ENCODE measurements at regions not wholly inside any gene's neighbourhood (a gene's known extent, or its start where the extent isn't known, plus 50 kb on each side); places are given as distances from the start of the nearest gene placed in this dataset.
"Not testable (repeated sequence)": the region's sequence is repeated elsewhere in the genome, so short reads cannot be mapped to it uniquely, and the experiment has no call there.

DNA sequence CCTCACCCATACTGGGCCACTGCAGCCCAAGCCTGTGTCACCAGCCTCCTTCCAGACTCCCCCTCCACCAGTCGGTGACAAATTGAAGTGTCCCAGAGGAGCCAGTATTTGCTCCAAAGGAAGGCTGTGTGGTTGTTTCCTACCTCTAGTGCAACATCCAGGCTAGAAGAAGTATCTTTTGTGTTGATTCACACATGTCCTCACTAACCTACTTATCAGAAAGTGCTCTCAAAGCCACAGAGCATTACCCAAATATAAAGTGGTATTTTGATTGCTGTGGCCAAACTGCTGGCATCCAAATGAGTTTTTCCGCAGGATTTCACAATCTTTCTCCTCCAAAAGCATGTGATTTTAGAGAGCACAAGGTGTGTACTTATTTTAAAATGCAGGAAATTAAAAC lies 134.8 kb downstream of the CUL2 start:
- Histone ChIP-seq H3K4me3 (ENCODE audit: low read depth in 2 of 2, low read length in 2 of 2) (no peak overlapping the region), H3K27ac (ENCODE audit: low read length) (no peak overlapping the region), H3K4me1 (ENCODE audit: control insufficient read depth, insufficient read depth, low read length) (no peaks in the 10 kb centered on the region), H3K27me3 (ENCODE audit: control insufficient read depth, insufficient read depth, low read length) (no peaks in the 10 kb centered on the region), H3K9me3 (ENCODE audit: control insufficient read depth, insufficient read depth, low read depth, low read length) (no peaks in the 10 kb centered on the region), H3K36me3 (ENCODE audit: control insufficient read depth, insufficient read depth, low read length) (no peaks in the 10 kb centered on the region)
- no peak for DNase-seq (ENCODE audit: low read depth, low spot score)
- intact Hi-C loops (cut with micrococcal nuclease; ENCODE audit: unreplicated experiment) (loop anchor here (10.0 kb wide), 1 partner anchor 291 kb away; no protein-coding TSS in a partner anchor), in situ Hi-C loops (cut with HindIII; ENCODE audit: low pct_unique_long_range_greater_than_20kb, low sequenced_read_pairs) (no loop called here)
- TF ChIP-seq TCF7L2 (IDR thresholded peaks at IDR 0.05; ENCODE audit: low read depth, low read length) (no peak), SIN3A (IDR thresholded peaks at IDR 0.05; ENCODE audit: borderline replicate concordance, insufficient read depth, low read depth, low read length) (no peak), POLR2AphosphoS5 (IDR thresholded peaks at IDR 0.05; ENCODE audit: low read depth, low read length) (no peak)
- TF ChIP-seq, protein P1, sequence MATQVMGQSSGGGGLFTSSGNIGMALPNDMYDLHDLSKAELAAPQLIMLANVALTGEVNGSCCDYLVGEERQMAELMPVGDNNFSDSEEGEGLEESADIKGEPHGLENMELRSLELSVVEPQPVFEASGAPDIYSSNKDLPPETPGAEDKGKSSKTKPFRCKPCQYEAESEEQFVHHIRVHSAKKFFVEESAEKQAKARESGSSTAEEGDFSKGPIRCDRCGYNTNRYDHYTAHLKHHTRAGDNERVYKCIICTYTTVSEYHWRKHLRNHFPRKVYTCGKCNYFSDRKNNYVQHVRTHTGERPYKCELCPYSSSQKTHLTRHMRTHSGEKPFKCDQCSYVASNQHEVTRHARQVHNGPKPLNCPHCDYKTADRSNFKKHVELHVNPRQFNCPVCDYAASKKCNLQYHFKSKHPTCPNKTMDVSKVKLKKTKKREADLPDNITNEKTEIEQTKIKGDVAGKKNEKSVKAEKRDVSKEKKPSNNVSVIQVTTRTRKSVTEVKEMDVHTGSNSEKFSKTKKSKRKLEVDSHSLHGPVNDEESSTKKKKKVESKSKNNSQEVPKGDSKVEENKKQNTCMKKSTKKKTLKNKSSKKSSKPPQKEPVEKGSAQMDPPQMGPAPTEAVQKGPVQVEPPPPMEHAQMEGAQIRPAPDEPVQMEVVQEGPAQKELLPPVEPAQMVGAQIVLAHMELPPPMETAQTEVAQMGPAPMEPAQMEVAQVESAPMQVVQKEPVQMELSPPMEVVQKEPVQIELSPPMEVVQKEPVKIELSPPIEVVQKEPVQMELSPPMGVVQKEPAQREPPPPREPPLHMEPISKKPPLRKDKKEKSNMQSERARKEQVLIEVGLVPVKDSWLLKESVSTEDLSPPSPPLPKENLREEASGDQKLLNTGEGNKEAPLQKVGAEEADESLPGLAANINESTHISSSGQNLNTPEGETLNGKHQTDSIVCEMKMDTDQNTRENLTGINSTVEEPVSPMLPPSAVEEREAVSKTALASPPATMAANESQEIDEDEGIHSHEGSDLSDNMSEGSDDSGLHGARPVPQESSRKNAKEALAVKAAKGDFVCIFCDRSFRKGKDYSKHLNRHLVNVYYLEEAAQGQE (IDR thresholded peaks at IDR 0.05; ENCODE audit: insufficient read depth in 1 of 2, low read depth in 2 of 2, low read length in 1 of 2): no peak
- TF ChIP-seq, protein P2, sequence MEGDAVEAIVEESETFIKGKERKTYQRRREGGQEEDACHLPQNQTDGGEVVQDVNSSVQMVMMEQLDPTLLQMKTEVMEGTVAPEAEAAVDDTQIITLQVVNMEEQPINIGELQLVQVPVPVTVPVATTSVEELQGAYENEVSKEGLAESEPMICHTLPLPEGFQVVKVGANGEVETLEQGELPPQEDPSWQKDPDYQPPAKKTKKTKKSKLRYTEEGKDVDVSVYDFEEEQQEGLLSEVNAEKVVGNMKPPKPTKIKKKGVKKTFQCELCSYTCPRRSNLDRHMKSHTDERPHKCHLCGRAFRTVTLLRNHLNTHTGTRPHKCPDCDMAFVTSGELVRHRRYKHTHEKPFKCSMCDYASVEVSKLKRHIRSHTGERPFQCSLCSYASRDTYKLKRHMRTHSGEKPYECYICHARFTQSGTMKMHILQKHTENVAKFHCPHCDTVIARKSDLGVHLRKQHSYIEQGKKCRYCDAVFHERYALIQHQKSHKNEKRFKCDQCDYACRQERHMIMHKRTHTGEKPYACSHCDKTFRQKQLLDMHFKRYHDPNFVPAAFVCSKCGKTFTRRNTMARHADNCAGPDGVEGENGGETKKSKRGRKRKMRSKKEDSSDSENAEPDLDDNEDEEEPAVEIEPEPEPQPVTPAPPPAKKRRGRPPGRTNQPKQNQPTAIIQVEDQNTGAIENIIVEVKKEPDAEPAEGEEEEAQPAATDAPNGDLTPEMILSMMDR (IDR thresholded peaks at IDR 0.05): no peak
- BruUV-seq (replicated peaks): no TSS peak
- POLR2A ChIA-PET: no interaction called here
- no peak for ATAC-seq
- CTCF ChIA-PET: no interaction called here

DNA sequence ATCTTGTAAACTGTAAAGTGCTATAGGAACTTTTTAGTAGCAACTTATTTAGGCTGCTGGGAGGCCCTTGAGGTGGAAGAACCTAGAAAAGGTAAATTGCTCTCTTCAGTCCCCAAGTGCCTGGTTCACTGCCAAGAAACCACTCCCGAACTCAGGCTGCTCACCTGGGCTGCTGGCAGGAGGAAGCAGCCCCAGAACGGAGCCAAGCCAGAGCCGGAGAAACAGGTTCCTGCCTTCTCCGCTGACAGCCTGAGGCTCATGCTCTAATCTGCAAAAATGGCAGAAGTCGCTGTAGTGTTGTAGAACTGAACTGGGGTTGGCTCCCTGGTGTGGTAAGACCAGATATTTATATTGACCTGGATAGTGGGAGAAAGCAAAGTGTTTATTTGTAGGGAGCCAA lies 136.0 kb downstream of the CUL2 start:
- no peaks in the 10 kb centered on the region for H3K36me3 ChIP-seq (ENCODE audit: control insufficient read depth, insufficient read depth, low read length)
- no peaks in the 10 kb centered on the region for H3K27me3 ChIP-seq (ENCODE audit: control insufficient read depth, insufficient read depth, low read length)
- in situ Hi-C loops (cut with HindIII; ENCODE audit: low pct_unique_long_range_greater_than_20kb, low sequenced_read_pairs) (no loop called here), intact Hi-C loops (cut with micrococcal nuclease; ENCODE audit: unreplicated experiment) (loop anchor here (10.0 kb wide), 1 partner anchor 289 kb away; no protein-coding TSS in a partner anchor)
- CTCF ChIA-PET: interaction anchor here (1.0 kb wide), 1 partner anchor 16 kb away, joined by 3 read pairs; no protein-coding TSS in a partner anchor
- no peak for TF ChIP-seq POLR2AphosphoS5 (IDR thresholded peaks at IDR 0.05; ENCODE audit: low read depth, low read length)
- TF ChIP-seq SIN3A (IDR thresholded peaks at IDR 0.05; ENCODE audit: borderline replicate concordance, insufficient read depth, low read depth, low read length): no peak
- no peak for TF ChIP-seq TCF7L2 (IDR thresholded peaks at IDR 0.05; ENCODE audit: low read depth, low read length)
- TF ChIP-seq, protein P1 (IDR thresholded peaks at IDR 0.05; ENCODE audit: insufficient read depth in 1 of 2, low read depth in 2 of 2, low read length in 1 of 2): no peak
- TF ChIP-seq, protein P2 (IDR thresholded peaks at IDR 0.05): no peak
- BruUV-seq (replicated peaks): no TSS peak
- POLR2A ChIA-PET: no interaction called here
- DNase-seq (ENCODE audit: low read depth, low spot score) (no peak), ATAC-seq (no peak)
- no peak overlapping the region for H3K27ac ChIP-seq (ENCODE audit: low read length)
- H3K4me3 ChIP-seq (ENCODE audit: low read depth in 2 of 2, low read length in 2 of 2): no peak overlapping the region
- H3K9me3 ChIP-seq (ENCODE audit: control insufficient read depth, insufficient read depth, low read depth, low read length): no peaks in the 10 kb centered on the region
- no peaks in the 10 kb centered on the region for H3K4me1 ChIP-seq (ENCODE audit: control insufficient read depth, insufficient read depth, low read length)

DNA sequence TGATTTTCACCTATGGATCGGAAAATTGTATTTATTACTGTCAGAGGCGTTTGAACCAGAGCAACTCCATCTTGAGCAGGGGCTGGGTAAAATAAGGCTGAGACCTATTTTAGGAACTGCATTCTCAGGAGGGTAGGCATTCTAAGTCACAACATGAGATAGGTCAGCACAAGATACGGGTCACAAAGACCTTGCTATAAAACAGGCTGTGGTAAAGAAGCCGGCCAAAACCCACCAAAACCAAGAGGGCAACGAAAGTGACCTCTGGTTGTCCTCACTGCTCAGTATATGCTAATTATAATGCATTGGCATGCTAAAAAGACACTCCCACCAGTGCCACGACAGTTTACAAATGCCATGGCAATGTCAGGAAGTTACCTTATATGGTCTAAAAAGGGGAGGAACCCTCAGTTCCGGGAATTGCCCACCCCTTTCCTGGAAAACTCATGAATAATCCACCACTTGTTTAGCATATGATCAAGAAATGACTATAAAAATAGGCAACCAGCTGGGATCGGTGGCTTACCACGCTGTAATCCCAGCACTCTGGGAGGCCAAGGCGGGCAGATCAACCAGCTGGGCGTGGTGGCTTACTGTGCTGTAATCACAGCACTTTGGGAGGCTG lies 136.3 kb upstream of the PARD3 start:
- DNase-seq (ENCODE audit: low read depth, low spot score); in situ Hi-C loops (cut with HindIII; ENCODE audit: low pct_unique_long_range_greater_than_20kb, low sequenced_read_pairs); H3K4me1 ChIP-seq (ENCODE audit: control insufficient read depth, insufficient read depth, low read length); ATAC-seq; CTCF ChIA-PET; BruUV-seq (replicated peaks); POLR2A ChIA-PET; H3K27me3 ChIP-seq (ENCODE audit: control insufficient read depth, insufficient read depth, low read length); H3K4me3 ChIP-seq (ENCODE audit: low read depth in 2 of 2, low read length in 2 of 2); H3K9me3 ChIP-seq (ENCODE audit: control insufficient read depth, insufficient read depth, low read depth, low read length); H3K36me3 ChIP-seq (ENCODE audit: control insufficient read depth, insufficient read depth, low read length); H3K27ac ChIP-seq (ENCODE audit: low read length): not testable (repeated sequence)
- intact Hi-C loops (cut with micrococcal nuclease; ENCODE audit: unreplicated experiment): loop anchor here (10.0 kb wide), 1 partner anchor 287 kb away; no protein-coding TSS in a partner anchor
